ENCODE measurements at regions not wholly inside any gene's neighbourhood (a gene's known extent, or its start where the extent isn't known, plus 50 kb on each side); places are given as distances from the start of the nearest gene placed in this dataset.
"Not testable (repeated sequence)": the region's sequence is repeated elsewhere in the genome, so short reads cannot be mapped to it uniquely, and the experiment has no call there.

DNA sequence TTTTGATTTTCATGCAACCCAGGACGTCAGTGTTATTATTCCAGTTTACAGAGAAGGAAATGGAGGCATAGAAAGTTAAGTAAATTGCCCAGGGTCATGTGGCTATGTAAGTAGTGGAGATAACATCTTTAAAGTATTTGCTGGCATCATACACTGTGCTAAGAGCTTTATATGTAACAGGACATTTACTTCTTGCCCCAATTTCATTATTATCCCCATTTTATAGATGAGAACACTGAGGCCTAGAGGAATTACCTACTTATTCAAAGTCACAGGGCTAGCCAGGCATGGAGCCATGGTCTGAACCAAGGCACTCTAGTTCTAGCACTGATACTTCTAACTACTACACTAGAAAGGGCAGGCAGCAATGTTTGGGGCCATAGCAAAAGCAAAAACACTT lies 107.3 kb upstream of the ANKRD28 start:
- 75 to 83% methylated on average over 1 of the region's 1 CpG for WGBS, 2 donors
- Histone ChIP-seq H3K4me3 (no peak overlapping the region), H3K4me1 (peaks cover 0 to 19% (median 16%) of the 10 kb centered on the region in 4 donors), H3K36me3 (no peaks in the 10 kb centered on the region), H3K27me3 (no peaks in the 10 kb centered on the region), H3K9me3 (no peaks in the 10 kb centered on the region), H3K27ac (no peak overlapping the region)
- intact Hi-C loops (cut with DNase I): no loop called here
- TF ChIP-seq POLR2AphosphoS5 (IDR thresholded peaks at IDR 0.05) (no peak), EP300 (IDR thresholded peaks at IDR 0.05) (no peak), POLR2A (IDR thresholded peaks at IDR 0.05) (no peak)
- TF ChIP-seq, protein P1, sequence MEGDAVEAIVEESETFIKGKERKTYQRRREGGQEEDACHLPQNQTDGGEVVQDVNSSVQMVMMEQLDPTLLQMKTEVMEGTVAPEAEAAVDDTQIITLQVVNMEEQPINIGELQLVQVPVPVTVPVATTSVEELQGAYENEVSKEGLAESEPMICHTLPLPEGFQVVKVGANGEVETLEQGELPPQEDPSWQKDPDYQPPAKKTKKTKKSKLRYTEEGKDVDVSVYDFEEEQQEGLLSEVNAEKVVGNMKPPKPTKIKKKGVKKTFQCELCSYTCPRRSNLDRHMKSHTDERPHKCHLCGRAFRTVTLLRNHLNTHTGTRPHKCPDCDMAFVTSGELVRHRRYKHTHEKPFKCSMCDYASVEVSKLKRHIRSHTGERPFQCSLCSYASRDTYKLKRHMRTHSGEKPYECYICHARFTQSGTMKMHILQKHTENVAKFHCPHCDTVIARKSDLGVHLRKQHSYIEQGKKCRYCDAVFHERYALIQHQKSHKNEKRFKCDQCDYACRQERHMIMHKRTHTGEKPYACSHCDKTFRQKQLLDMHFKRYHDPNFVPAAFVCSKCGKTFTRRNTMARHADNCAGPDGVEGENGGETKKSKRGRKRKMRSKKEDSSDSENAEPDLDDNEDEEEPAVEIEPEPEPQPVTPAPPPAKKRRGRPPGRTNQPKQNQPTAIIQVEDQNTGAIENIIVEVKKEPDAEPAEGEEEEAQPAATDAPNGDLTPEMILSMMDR (IDR thresholded peaks at IDR 0.05): no peak
- no peak for DNase-seq

DNA sequence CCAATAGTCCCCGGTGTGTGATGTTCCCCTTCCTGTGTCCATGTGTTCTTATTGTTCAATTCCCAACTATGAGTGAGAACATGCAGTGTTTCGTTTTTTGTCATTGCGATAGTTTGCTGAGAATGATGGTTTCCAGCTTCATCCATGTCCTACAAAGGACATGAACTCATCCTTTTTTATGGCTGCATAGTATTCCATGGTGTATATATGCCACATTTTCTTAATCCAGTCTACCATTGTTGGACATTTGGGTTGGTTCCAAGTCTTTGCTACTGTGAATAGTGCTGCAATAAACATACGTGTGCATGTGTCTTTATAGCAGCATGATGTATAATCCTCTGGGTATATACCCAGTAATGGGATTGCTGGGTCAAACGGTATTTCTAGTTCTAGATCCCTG lies 109.6 kb upstream of the ANKRD28 start:
- WGBS, 2 donors: 84 to 91% methylated on average over 5 of the region's 5 CpGs

DNA sequence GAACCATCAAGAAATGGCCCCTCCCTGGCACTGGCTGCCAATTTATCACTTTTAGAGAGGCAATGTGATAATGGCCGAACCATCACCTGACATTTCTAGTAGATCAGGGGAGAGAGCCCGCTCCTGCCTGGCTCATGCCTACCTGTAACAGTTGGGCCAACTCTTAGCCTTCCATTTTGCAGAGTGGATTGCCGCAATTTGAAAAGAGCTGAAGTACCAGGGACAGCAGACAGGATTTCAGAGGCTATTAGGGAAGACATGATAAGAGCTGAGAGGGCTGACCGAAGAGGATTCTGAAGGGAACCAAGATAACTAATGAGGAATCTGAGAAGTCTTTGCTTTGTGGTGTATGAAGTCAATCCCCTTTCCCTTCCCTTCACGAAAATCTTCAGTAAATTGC lies 121.2 kb upstream of the ANKRD28 start:
- intact Hi-C loops (cut with DNase I): no loop called here
- 89 to 95% methylated on average over 5 of the region's 5 CpGs for WGBS, 2 donors

More for the DNA sequence above, 109.6 kb upstream of the ANKRD28 start:
- peaks cover 0 to 19% (median 16%) of the 10 kb centered on the region in 4 donors for H3K4me1 ChIP-seq
- H3K27me3 ChIP-seq; H3K4me3 ChIP-seq; intact Hi-C loops (cut with DNase I); H3K36me3 ChIP-seq; H3K9me3 ChIP-seq; DNase-seq; H3K27ac ChIP-seq: not testable (repeated sequence)

DNA sequence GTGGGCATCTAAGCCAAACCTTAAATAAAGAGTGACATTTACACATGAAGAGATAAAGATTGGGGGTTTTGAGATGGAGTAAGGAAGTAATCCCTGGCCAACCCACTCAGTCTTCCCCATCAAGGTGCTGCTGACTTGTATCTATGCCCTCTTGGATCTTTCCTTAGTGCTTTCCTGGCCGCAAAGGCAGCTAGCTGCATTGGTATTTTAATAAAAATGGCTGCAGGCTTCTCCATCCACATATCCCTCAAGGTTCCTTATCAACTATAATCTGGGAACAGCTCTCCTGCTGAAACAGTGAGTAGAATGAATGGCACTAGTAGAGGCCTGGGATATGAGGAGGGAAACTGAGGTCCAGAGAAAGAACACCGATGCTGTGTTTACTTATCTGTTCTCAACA lies 122.2 kb upstream of the ANKRD28 start:
- no peak for DNase-seq
- TF ChIP-seq POLR2A (IDR thresholded peaks at IDR 0.05): no peak
- Histone ChIP-seq H3K36me3 (no peaks in the 10 kb centered on the region), H3K27me3 (no peaks in the 10 kb centered on the region), H3K9me3 (no peaks in the 10 kb centered on the region), H3K4me1 (no peaks in the 10 kb centered on the region), H3K27ac (no peak overlapping the region), H3K4me3 (no peak overlapping the region)
- WGBS, 2 donors: 93 to 95% methylated on average over 2 of the region's 2 CpGs
- intact Hi-C loops (cut with DNase I): no loop called here

More for the DNA sequence above, 121.2 kb upstream of the ANKRD28 start:
- DNase-seq: no peak
- Histone ChIP-seq H3K4me1 (no peaks in the 10 kb centered on the region), H3K36me3 (no peaks in the 10 kb centered on the region), H3K4me3 (no peak overlapping the region), H3K9me3 (no peaks in the 10 kb centered on the region), H3K27me3 (no peaks in the 10 kb centered on the region), H3K27ac (no peak overlapping the region)
- TF ChIP-seq, protein P1 (IDR thresholded peaks at IDR 0.05): no peak
- TF ChIP-seq POLR2AphosphoS5 (IDR thresholded peaks at IDR 0.05) (no peak), POLR2A (IDR thresholded peaks at IDR 0.05) (no peak), EP300 (IDR thresholded peaks at IDR 0.05) (no peak)

DNA sequence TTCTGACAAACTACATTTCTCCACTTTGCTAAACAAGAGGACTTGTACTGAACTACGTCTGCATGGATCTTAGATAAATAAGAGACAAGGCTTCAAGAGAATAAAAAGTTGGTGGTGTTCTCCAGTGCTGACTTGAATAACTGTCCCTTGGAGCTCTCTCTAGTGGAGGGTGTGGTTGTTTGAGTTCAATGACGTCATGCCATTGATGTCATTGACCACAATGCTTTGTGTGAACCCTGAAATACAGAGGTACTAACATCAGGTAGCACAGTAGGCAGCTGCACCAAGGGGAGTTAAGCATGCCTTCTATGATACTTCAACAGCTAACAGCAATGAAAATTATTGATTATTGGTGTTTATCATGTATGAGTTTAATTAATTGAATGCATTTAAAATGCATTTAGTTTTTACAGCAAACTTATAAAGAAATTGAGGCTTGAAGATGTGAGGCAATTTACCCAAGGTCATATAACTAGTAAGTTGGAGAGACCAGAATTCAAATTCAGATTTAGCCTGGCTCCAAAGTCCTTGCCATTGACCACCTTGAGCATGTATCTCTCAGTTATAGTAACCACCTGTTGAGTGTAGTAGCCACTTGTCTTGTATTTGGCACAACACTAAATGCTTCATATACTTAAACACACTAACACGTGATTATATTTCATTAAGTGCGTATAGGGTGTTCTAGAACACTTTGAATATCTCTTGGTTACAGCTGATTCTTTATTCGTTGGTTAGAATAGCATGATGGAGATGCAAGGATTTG lies 126.0 kb upstream of the ANKRD28 start:
- 80 to 87% methylated on average over 5 of the region's 5 CpGs for WGBS, 2 donors
- Histone ChIP-seq H3K4me1 (no peaks in the 10 kb centered on the region), H3K27ac (no peak overlapping the region), H3K36me3 (no peaks in the 10 kb centered on the region), H3K9me3 (no peaks in the 10 kb centered on the region), H3K27me3 (no peaks in the 10 kb centered on the region), H3K4me3 (no peak overlapping the region)
- intact Hi-C loops (cut with DNase I): no loop called here
- DNase-seq: no peak
- TF ChIP-seq EP300 (IDR thresholded peaks at IDR 0.05): no peak
- no peak for TF ChIP-seq POLR2AphosphoS5 (IDR thresholded peaks at IDR 0.05)
- TF ChIP-seq, protein P1 (IDR thresholded peaks at IDR 0.05): no peak
- no peak for TF ChIP-seq POLR2A (IDR thresholded peaks at IDR 0.05)

DNA sequence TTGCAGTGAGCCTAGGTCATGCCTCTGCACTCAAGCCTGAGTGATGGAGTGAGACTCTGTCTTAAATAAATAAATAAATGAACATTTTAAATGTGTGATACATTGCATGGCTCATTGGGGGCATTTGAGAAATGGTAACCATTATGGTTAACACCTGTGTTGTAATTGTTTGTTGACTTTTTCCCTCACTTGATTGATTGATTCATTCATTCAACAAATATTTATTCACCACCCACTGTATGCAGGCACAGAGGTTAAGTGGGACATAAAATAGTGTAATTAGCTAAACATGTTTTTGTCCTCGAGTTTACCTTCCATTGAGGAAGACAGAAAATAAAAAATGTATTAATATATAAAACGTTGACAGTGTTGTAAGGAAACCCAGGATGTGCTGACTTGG lies 127.1 kb upstream of the ANKRD28 start:
- Histone ChIP-seq H3K27ac (no peak overlapping the region), H3K4me1 (no peaks in the 10 kb centered on the region), H3K4me3 (no peak overlapping the region), H3K9me3 (no peaks in the 10 kb centered on the region), H3K27me3 (no peaks in the 10 kb centered on the region), H3K36me3 (no peaks in the 10 kb centered on the region)
- DNase-seq: no peak
- WGBS, 2 donors: 19 to 70% methylated on average over 2 of the region's 2 CpGs
- intact Hi-C loops (cut with DNase I): no loop called here
- TF ChIP-seq POLR2A (IDR thresholded peaks at IDR 0.05) (no peak), EP300 (IDR thresholded peaks at IDR 0.05) (no peak), POLR2AphosphoS5 (IDR thresholded peaks at IDR 0.05) (no peak)
- TF ChIP-seq, protein P1 (IDR thresholded peaks at IDR 0.05): no peak
